HUES6 (cell line): ENCODE measurements at regions not wholly inside any gene's neighbourhood (a gene's known extent, or its start where the extent isn't known, plus 50 kb on each side); places are given as distances from the start of the nearest gene placed in this dataset.

Experiments
- H3K27ac ChIP-seq: 2 replicates; pipeline ENCODE4 v1.7.0; 2013; ENCODE audit warnings: low read depth, mild to moderate bottlenecking, low read length, inconsistent platforms
- H3K27me3 ChIP-seq: 2 replicates; pipeline ENCODE4 v1.6.1; 2013; ENCODE audit warnings: low read length; ENCODE audit not compliant: control insufficient read depth, insufficient read depth
- H3K36me3 ChIP-seq: 2 replicates; pipeline ENCODE4 v1.6.1; 2013; ENCODE audit warnings: low read length; ENCODE audit not compliant: control insufficient read depth, insufficient read depth
- H3K4me1 ChIP-seq: 2 replicates; pipeline ENCODE4 v1.6.1; 2013; ENCODE audit warnings: low read length; ENCODE audit not compliant: control insufficient read depth, insufficient read depth
- H3K4me3 ChIP-seq: 2 replicates; pipeline ENCODE4 v1.5.1; 2013; ENCODE audit warnings: low read depth, low read length
- H3K9ac ChIP-seq: one replicate; pipeline ENCODE4 v1.6.1; 2013; ENCODE audit warnings: mild to moderate bottlenecking, low read length
- H3K9me3 ChIP-seq: 2 replicates; pipeline ENCODE4 v1.6.1; 2013; ENCODE audit warnings: low read depth, low read length; ENCODE audit not compliant: control insufficient read depth, insufficient read depth

- Histone ChIP-seq H3K4me1 (peaks cover 7% of the 10 kb centered on the region; the same call in 1 of the 2 replicates), H3K36me3 (no peaks in the 10 kb centered on the region), H3K27ac (no peak overlapping the region), H3K9ac (no peak overlapping the region), H3K4me3 (no peak overlapping the region), H3K27me3 (no peaks in the 10 kb centered on the region), H3K9me3 (no peaks in the 10 kb centered on the region)
These were observed 261.8 kb upstream of the MYOCD start for GRCh38 chr17:12403881-12404398.

GRCh38 chr17:12406623-12407215 is 259.0 kb upstream of the MYOCD start:
- H3K36me3 ChIP-seq, result no peaks in the 10 kb centered on the region
- no peaks in the 10 kb centered on the region for H3K9me3 ChIP-seq
- peaks cover 7% of the 10 kb centered on the region; the same call in 1 of the 2 replicates for H3K4me1 ChIP-seq
- no peaks in the 10 kb centered on the region for H3K27me3 ChIP-seq
- H3K27ac ChIP-seq, result no peak overlapping the region
- H3K4me3 ChIP-seq, result no peak overlapping the region
- H3K9ac ChIP-seq, result no peak overlapping the region

DNA sequence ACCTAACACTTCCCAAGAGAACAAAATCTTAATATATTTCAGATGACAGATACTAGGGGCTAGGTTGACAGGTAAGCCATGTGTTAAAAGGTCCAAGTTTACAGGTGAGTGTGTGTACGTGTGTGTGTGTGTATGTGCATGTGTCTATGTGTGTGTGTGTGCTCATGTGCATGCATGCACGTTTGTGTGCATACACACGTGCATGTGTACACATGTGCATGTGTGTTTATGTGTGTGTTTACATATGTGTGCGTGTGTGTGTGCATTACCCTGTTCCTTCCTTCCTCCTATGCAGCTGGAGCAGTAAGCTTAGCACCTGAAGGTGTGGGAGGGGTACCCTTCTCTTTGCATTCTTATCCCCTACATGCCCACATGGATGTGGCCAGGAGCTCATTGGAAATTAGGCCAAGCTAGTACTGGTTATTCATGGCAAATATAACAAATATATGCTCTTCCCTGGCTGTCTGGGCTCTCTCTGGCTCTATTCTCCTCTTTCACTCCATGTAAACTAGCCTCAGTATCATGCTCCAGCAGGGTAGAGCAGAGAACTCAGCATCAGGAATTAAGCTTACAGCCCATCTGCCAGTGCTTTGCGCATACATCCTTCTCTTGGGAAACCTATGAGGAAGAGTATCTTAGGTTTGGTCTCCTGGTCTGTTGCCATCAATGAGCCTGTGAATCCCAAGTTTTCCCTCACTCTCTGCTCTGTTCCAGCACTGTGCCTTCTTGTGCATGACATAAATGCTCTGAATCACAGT is 258.0 kb upstream of the MYOCD start:
- Histone ChIP-seq H3K36me3 (no peaks in the 10 kb centered on the region), H3K27me3 (no peaks in the 10 kb centered on the region), H3K27ac (no peak overlapping the region), H3K4me3 (no peak overlapping the region), H3K4me1 (peaks cover 7% of the 10 kb centered on the region; the same call in 1 of the 2 replicates), H3K9ac (no peak overlapping the region), H3K9me3 (no peaks in the 10 kb centered on the region)

DNA sequence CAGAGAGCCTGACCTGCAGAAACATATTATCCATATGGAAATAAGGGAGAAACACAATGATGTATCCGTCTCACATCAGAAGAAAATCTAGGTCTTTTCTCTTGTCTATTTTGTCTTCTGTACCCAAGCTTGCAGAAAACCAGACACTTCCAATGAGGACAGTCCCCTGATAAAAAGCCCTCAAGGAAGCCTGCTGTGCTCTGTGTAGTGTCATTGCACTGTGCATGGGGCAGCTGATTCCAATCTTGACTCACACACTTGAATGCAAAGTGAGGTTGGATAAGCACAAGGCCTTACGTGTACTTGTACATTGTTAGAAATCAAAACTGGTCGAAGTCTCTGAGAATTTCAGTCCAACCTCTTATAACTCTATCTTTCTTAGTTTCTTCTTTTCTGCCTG is 256.6 kb upstream of the MYOCD start:
- Histone ChIP-seq H3K27me3 (no peaks in the 10 kb centered on the region), H3K27ac (no peak overlapping the region), H3K4me1 (peaks cover 7% of the 10 kb centered on the region; the same call in 1 of the 2 replicates), H3K9me3 (no peaks in the 10 kb centered on the region), H3K4me3 (no peak overlapping the region), H3K36me3 (no peaks in the 10 kb centered on the region), H3K9ac (no peak overlapping the region)

DNA sequence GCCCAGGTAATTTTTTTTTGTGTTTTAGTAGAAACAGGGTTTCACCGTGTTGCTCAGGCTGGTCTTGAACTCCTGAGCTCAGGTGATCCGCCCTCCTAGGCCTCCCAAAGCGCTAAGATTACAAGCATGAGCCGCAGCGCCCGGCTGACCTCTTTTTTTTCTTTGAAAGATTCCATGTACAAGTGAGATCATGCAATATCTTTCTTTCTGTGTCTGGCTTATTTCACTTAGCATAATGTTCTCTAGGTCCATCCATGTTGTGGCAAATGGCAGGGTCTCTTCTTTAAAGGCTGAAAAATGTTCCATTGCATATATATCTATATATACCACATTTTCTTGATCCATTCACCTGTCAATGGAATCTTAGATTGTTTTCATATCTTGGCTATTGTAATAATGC is 255.0 kb upstream of the MYOCD start:
- Histone ChIP-seq H3K4me3 (no peak overlapping the region), H3K27me3 (no peaks in the 10 kb centered on the region), H3K27ac (no peak overlapping the region), H3K9ac (no peak overlapping the region), H3K36me3 (no peaks in the 10 kb centered on the region), H3K4me1 (peaks cover 15% of the 10 kb centered on the region), H3K9me3 (no peaks in the 10 kb centered on the region)

GRCh38 chr17:12415031-12415430 is 250.7 kb upstream of the MYOCD start:
- H3K36me3 ChIP-seq, result no peaks in the 10 kb centered on the region
- H3K9ac ChIP-seq, result no peak overlapping the region
- H3K4me1 ChIP-seq, result peaks cover 8% of the 10 kb centered on the region
- H3K9me3 ChIP-seq, result no peaks in the 10 kb centered on the region
- no peak overlapping the region for H3K27ac ChIP-seq
- no peaks in the 10 kb centered on the region for H3K27me3 ChIP-seq
- H3K4me3 ChIP-seq, result no peak overlapping the region

DNA sequence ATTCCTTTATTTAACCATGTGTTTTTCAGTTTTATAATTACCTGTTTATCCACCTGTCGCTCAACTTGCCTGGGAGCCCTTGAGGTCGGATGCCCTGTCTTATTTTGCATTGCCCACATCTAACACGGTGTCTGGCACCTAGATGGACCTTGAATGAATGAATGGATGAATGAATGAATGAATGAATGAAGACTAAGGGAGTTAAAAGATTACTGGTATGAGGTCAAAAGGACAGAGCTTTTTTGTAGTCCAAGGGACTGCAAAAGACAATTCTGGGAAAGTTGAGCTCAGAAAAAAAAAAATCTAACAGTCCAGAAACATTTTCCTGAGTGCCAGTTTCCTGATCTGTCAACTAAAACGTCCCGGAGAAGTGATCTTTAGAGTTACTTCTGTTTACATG is 244.6 kb upstream of the MYOCD start:
- H3K27me3 ChIP-seq, result no peaks in the 10 kb centered on the region
- H3K9me3 ChIP-seq, result 0 out of 2 replicates have a peak, but pooled peaks cover 2% of the 10 kb centered on the region
- H3K9ac ChIP-seq, result no peak overlapping the region
- no peaks in the 10 kb centered on the region for H3K4me1 ChIP-seq
- H3K36me3 ChIP-seq, result no peaks in the 10 kb centered on the region
- no peak overlapping the region for H3K27ac ChIP-seq
- no peak overlapping the region for H3K4me3 ChIP-seq

- Histone ChIP-seq H3K27ac (no peak overlapping the region), H3K9ac (no peak overlapping the region), H3K9me3 (0 out of 2 replicates have a peak, but pooled peaks cover 2% of the 10 kb centered on the region), H3K4me3 (no peak overlapping the region), H3K27me3 (no peaks in the 10 kb centered on the region), H3K4me1 (no peaks in the 10 kb centered on the region), H3K36me3 (no peaks in the 10 kb centered on the region)
These were observed 243.9 kb upstream of the MYOCD start for GRCh38 chr17:12421646-12422306.

GRCh38 chr17:12422651-12423050 is 243.0 kb upstream of the MYOCD start:
- H3K9me3 ChIP-seq, result 0 out of 2 replicates have a peak, but pooled peaks cover 2% of the 10 kb centered on the region
- H3K36me3 ChIP-seq, result no peaks in the 10 kb centered on the region
- no peaks in the 10 kb centered on the region for H3K4me1 ChIP-seq
- H3K9ac ChIP-seq, result no peak overlapping the region
- no peak overlapping the region for H3K4me3 ChIP-seq
- H3K27me3 ChIP-seq, result no peaks in the 10 kb centered on the region
- no peak overlapping the region for H3K27ac ChIP-seq

GRCh38 chr17:12423337-12423736 is 242.4 kb upstream of the MYOCD start:
- Histone ChIP-seq H3K9ac (no peak overlapping the region), H3K9me3 (0 out of 2 replicates have a peak, but pooled peaks cover 2% of the 10 kb centered on the region), H3K36me3 (no peaks in the 10 kb centered on the region), H3K4me3 (no peak overlapping the region), H3K4me1 (no peaks in the 10 kb centered on the region), H3K27me3 (no peaks in the 10 kb centered on the region), H3K27ac (no peak overlapping the region)

GRCh38 chr17:12429116-12429515 is 236.6 kb upstream of the MYOCD start:
- Histone ChIP-seq H3K9me3 (no peaks in the 10 kb centered on the region), H3K4me1 (peaks cover 5% of the 10 kb centered on the region), H3K27ac (no peak overlapping the region), H3K9ac (no peak overlapping the region), H3K27me3 (no peaks in the 10 kb centered on the region), H3K36me3 (no peaks in the 10 kb centered on the region), H3K4me3 (no peak overlapping the region)
